ENCODE measurements at regions not wholly inside any gene's neighbourhood (a gene's known extent, or its start where the extent isn't known, plus 50 kb on each side); places are given as distances from the start of the nearest gene placed in this dataset.

DNA sequence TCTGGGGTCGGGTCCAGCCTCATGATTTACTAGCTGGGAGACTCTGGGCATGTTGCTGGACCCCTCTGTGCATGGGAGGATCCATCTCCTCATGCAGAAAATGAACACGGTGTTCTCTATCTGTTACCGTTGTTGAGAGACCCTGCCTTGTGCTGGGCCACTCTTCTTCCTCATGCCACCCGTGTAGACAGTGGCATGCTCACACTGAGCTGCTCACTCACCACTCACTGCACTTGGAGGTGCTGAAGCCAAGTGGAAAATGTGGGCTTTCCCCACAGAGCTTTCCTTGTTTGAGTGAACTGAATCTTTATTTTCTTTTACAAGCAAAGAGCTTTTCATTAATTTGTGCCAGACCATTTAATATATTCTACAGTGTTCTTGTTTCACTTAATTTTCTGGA is 77.5 kb upstream of the GDF10 start:
- TF ChIP-seq, protein P1, sequence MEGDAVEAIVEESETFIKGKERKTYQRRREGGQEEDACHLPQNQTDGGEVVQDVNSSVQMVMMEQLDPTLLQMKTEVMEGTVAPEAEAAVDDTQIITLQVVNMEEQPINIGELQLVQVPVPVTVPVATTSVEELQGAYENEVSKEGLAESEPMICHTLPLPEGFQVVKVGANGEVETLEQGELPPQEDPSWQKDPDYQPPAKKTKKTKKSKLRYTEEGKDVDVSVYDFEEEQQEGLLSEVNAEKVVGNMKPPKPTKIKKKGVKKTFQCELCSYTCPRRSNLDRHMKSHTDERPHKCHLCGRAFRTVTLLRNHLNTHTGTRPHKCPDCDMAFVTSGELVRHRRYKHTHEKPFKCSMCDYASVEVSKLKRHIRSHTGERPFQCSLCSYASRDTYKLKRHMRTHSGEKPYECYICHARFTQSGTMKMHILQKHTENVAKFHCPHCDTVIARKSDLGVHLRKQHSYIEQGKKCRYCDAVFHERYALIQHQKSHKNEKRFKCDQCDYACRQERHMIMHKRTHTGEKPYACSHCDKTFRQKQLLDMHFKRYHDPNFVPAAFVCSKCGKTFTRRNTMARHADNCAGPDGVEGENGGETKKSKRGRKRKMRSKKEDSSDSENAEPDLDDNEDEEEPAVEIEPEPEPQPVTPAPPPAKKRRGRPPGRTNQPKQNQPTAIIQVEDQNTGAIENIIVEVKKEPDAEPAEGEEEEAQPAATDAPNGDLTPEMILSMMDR (conservative IDR thresholded peaks at IDR 0.05 in 1 of 2, IDR thresholded peaks at IDR 0.05 in 1 of 2; ENCODE audit: low read depth in 1 of 2, low read length in 2 of 2), result no peak
- TF ChIP-seq EZH2 (IDR thresholded peaks at IDR 0.05; ENCODE audit: low read length, missing control alignments), result no peak

Data from fibroblast of lung (primary cell).